Neural progenitor cell (in vitro differentiated cells): ENCODE measurements at regions not wholly inside any gene's neighbourhood (a gene's known extent, or its start where the extent isn't known, plus 50 kb on each side); places are given as distances from the start of the nearest gene placed in this dataset.

ENCODE experiments used
- EZH2 ChIP-seq: fragments of 200-600 bp; sonication (generic); IDR thresholded peaks from 2 replicates; pipeline ENCODE4 v1.6.1; 2017; ENCODE audit warnings: antibody characterized with exemption, mild to moderate bottlenecking, moderate library complexity
- TF ChIP-seq, protein P1 (sequence below): fragments of 200-600 bp; sonication (generic); IDR thresholded peaks from 2 replicates; pipeline ENCODE4 v1.5.1; 2017; ENCODE audit warnings: antibody characterized with exemption, mild to moderate bottlenecking

DNA sequence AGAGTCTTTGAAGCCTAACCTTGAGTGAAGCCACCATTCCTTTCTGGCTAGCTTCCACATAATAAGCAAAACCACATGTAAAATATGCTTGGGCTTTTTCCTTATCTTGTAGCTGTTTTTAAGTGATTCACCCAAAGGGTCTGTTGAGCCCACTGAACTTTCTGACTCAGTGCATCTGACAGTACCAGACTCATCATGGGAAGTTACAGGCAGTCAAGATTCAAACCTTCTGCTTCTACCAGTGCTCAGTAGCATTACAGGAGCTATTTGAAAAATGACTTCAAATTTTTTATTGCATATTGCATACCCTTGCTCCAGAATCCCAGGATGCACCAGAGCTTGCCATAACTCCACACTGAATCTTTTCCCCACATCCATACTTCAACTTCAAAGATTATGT is 87.5 kb upstream of the PTPRD start:
- TF ChIP-seq, protein P1, sequence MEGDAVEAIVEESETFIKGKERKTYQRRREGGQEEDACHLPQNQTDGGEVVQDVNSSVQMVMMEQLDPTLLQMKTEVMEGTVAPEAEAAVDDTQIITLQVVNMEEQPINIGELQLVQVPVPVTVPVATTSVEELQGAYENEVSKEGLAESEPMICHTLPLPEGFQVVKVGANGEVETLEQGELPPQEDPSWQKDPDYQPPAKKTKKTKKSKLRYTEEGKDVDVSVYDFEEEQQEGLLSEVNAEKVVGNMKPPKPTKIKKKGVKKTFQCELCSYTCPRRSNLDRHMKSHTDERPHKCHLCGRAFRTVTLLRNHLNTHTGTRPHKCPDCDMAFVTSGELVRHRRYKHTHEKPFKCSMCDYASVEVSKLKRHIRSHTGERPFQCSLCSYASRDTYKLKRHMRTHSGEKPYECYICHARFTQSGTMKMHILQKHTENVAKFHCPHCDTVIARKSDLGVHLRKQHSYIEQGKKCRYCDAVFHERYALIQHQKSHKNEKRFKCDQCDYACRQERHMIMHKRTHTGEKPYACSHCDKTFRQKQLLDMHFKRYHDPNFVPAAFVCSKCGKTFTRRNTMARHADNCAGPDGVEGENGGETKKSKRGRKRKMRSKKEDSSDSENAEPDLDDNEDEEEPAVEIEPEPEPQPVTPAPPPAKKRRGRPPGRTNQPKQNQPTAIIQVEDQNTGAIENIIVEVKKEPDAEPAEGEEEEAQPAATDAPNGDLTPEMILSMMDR = no peak
- TF ChIP-seq EZH2 = no peak
